ENCODE measurements at regions not wholly inside any gene's neighbourhood (a gene's known extent, or its start where the extent isn't known, plus 50 kb on each side); places are given as distances from the start of the nearest gene placed in this dataset.

DNA sequence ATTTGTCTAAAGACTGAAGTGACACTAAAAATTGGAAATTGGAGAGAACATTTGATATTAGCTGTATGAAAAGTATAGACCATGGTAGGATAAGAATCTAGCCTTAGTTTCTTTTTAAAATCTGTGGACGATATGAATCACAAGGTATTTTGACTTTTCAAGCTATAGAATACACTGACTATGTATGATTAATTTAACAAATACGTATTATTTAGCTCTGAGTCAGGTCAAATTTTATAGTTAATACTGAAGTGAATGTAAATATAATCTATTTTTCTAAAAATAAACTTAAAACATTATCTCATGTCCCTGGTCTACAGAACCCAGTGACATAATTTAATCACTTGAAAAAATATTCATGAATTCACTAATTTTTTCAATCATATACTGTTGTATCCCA, 795.6 kb upstream of the SLITRK1 start:
- no peak overlapping the region for H3K27ac ChIP-seq
- TF ChIP-seq POLR2A (IDR thresholded peaks at IDR 0.05) (no peak), CTCF (IDR thresholded peaks at IDR 0.05) (no peak)
- no peaks in the 10 kb centered on the region for H3K36me3 ChIP-seq
- no peak for DNase-seq
- H3K4me3 ChIP-seq = no peak overlapping the region
- H3K27me3 ChIP-seq = no peaks in the 10 kb centered on the region
- WGBS, 2 donors = 64 to 68% methylated on average over 2 of the region's 2 CpGs
- intact Hi-C loops (cut with DNase I) = no loop called here
- H3K4me1 ChIP-seq = no peaks in the 10 kb centered on the region
- H3K9me3 ChIP-seq = no peaks in the 10 kb centered on the region

- H3K36me3 ChIP-seq = no peaks in the 10 kb centered on the region
- no peak for DNase-seq
- WGBS, 2 donors = 68% methylated on average over 3 of the region's 3 CpGs
- intact Hi-C loops (cut with DNase I) = no loop called here
- TF ChIP-seq CTCF (IDR thresholded peaks at IDR 0.05) (no peak), POLR2A (IDR thresholded peaks at IDR 0.05) (no peak)
- no peaks in the 10 kb centered on the region for H3K9me3 ChIP-seq
- H3K27ac ChIP-seq = no peak overlapping the region
- no peak overlapping the region for H3K4me3 ChIP-seq
- no peaks in the 10 kb centered on the region for H3K27me3 ChIP-seq
- H3K4me1 ChIP-seq = no peaks in the 10 kb centered on the region
These were observed 790.3 kb upstream of the SLITRK1 start for GRCh38 chr13:84672616-84673015.

DNA sequence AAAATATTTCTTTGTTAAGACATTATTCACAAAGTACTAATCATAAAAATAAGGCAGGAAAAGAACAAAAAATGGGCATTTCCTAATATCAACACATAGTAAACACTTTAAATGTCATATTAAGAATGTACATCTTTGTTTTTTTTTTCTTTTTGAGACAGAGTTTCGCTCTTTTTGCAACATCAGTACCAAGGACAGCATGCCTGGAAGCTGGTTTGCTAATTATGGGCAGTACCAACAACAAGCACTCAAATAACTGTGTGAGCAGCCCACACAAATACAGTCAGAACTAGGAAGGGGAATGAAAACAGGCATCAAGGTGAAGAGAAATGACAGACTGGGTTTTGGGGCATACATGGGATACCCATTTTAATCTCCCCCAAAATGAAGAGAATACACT, 788.0 kb upstream of the SLITRK1 start:
- WGBS, 2 donors = 61 to 69% methylated on average over 1 of the region's 1 CpG

DNA sequence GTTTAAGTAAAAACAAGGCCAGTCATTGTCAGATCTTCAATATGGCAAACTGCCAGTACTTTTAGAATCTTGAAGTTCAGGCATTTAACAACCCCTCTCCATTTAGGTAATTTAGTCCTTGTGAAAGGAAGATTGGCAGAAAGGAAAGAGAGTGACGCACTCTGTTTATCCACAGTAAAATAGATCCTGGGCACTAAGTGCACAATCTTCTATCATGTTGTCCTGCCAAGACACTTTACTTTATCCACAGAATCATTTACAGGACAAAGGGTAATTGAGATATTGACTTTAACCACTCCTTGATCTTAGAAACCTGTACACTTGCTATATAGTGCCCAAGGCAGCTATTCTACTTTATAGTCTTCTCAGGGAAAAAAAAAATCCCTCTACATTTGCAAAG, 786.4 kb upstream of the SLITRK1 start:
- WGBS, 2 donors = 67 to 92% methylated on average over 1 of the region's 1 CpG
- TF ChIP-seq CTCF (IDR thresholded peaks at IDR 0.05) = no peak
- no peak for TF ChIP-seq POLR2A (IDR thresholded peaks at IDR 0.05)
- Histone ChIP-seq H3K4me1 (no peaks in the 10 kb centered on the region), H3K36me3 (no peaks in the 10 kb centered on the region), H3K27ac (no peak overlapping the region), H3K4me3 (no peak overlapping the region), H3K9me3 (no peaks in the 10 kb centered on the region), H3K27me3 (no peaks in the 10 kb centered on the region)
- no peak for DNase-seq
- intact Hi-C loops (cut with DNase I) = no loop called here

More for the DNA sequence above, 788.0 kb upstream of the SLITRK1 start:
- Histone ChIP-seq H3K4me3 (no peak overlapping the region), H3K36me3 (no peaks in the 10 kb centered on the region), H3K9me3 (no peaks in the 10 kb centered on the region), H3K27me3 (no peaks in the 10 kb centered on the region), H3K27ac (no peak overlapping the region), H3K4me1 (no peaks in the 10 kb centered on the region)
- no peak for DNase-seq
- intact Hi-C loops (cut with DNase I) = no loop called here
- no peak for TF ChIP-seq POLR2A (IDR thresholded peaks at IDR 0.05)
- TF ChIP-seq CTCF (IDR thresholded peaks at IDR 0.05) = no peak

DNA sequence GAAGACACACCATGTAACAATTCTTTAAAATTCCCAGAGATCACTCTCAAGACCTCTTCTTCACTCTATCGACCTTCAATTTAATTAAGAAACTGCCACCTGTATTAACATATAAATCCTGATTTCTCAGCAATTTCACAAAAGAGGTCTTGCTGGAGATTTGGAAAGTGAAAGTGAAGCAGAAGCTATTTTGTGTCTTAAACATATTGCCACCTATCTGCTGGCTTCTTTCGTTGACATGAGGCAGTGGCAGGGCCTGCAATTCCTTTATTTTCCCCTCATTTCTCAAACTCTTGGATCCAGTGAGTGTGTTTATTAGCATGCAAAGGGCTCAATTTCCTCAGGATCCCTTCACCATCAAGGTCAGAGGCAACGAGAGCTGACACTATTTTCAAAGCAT, 780.2 kb upstream of the SLITRK1 start:
- intact Hi-C loops (cut with DNase I) = no loop called here

More for the DNA sequence above, 780.2 kb upstream of the SLITRK1 start:
- H3K9me3 ChIP-seq = no peaks in the 10 kb centered on the region
- DNase-seq = no peak
- TF ChIP-seq CTCF (IDR thresholded peaks at IDR 0.05) (no peak), POLR2A (IDR thresholded peaks at IDR 0.05) (no peak)
- H3K4me1 ChIP-seq = no peaks in the 10 kb centered on the region
- no peaks in the 10 kb centered on the region for H3K36me3 ChIP-seq
- no peak overlapping the region for H3K27ac ChIP-seq
- WGBS, 2 donors = 66 to 77% methylated on average over 3 of the region's 3 CpGs
- H3K4me3 ChIP-seq = no peak overlapping the region
- H3K27me3 ChIP-seq = no peaks in the 10 kb centered on the region

Data from esophagus squamous epithelium (tissue), 5 donors.